Activated CD4-positive, alpha-beta T cell treated with anti-CD3 and anti-CD28 coated beads, Interleukin-10, Interleukin-2, amounts not matched to agents 100 ng/mL and 50 ng/mL, durations not matched to agents 16 hours and 8 hours (primary cell): ENCODE measurements at regions not wholly inside any gene's neighbourhood (a gene's known extent, or its start where the extent isn't known, plus 50 kb on each side); places are given as distances from the start of the nearest gene placed in this dataset.
"Not testable (repeated sequence)": the region's sequence is repeated elsewhere in the genome, so short reads cannot be mapped to it uniquely, and the experiment has no call there.

Experiments
- DNase-seq: peaks from one replicate; pipeline ENCODE4 v3.0.0-alpha.2; 2020

DNA sequence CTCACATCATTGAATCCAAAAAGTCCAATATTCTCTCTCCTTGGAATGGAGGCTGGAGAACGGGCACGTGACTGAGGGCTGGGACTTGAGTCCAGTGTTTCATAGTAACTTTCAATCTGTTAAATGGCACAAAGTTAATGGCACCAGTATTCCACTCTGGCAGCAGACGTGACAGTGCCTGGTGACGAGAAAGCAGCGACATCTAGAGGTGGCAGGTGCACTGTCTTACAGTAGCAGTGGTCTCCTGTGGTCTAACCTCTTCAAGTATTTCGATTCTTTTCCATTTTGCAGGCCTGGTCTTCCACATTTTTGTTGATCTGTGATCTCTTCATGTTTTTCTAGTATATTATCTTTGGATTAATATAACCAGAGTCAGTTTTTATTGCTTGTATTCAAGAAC lies 107.1 kb downstream of the OXSM start:
- DNase-seq: no peak

- DNase-seq: no peak
These were observed 109.6 kb downstream of the OXSM start for GRCh38 chr3:25899352-25900101.

DNA sequence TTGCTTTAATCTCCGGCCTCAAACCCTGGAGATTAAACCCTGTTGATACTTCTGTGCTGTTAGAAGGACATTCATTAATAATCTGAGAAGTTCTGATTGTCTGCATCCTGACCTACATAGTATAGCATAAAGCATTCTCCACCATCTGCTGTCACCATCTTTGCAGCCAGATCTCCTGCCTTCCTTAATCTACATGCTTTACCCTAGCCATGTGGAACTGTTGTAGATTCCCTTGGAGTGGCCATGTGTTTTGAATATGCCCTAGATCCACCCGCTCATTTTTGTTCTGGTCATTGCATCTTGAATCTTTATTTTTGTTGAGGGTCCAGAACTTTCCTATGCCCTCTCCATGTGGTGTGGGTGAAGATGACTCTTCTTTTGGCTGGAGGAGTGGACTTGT lies 110.3 kb downstream of the OXSM start:
- DNase-seq: no peak

DNA sequence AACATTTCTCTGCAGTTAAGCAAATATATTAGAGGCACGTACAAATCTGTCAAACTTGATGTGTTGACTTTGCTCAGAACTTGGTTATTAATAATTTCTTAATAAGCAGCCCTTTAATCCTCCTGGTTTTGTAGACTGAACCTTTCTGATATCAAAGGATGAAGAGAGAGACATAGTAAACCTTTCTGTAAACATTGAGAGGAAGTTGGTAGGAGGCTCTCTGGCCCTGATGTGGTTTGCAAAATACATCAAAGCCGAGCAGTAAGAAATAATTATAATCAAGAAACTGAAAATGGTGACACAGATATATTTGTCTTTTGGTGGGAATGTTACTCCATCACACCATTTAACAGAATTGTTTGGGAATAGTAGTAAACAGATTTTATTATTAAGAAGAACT lies 111.9 kb downstream of the OXSM start:
- no peak for DNase-seq

DNA sequence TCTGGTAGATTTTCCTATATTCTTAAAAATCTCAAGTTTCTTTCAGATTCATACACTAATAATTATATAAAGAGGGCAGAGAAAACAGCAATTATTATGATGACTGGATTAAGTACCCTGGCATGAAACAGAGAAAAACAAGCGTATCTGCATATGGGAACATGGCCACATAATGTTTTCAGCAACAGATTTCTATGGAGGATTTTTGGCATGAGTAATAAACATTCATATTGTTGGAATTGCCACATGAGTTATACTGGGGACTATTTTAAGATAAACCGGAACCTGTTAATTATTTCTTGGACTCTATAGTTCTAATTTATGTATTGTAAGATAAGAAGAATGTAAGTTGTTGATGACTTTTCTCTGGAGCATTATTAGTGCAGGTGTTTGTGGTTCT lies 112.7 kb downstream of the OXSM start:
- DNase-seq: no peak

- no peak for DNase-seq
These were observed 113.7 kb downstream of the OXSM start for GRCh38 chr3:25903371-25904129.

GRCh38 chr3:25904206-25904605 lies 114.3 kb downstream of the OXSM start:
- DNase-seq: no peak

GRCh38 chr3:25906132-25906906 lies 116.4 kb downstream of the OXSM start:
- no peak for DNase-seq

DNA sequence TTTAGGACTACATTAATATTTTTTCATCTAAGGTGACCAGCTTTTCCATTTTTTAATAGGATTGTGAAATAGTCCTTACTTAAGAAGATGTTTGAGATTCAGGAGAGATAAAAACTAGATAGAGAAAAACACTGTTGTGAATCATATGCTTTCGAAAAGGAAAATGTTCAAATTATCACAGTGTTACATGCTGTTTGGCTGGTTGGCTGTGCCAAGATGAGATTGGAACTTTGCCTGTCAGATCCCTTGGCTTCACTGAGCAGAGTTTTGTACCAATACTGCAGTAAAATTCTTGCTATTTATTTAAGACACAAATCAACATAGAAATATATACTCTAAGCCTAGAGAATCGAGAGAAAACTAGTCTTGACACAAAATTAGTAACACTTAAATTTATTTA lies 117.2 kb downstream of the OXSM start:
- no peak for DNase-seq

DNA sequence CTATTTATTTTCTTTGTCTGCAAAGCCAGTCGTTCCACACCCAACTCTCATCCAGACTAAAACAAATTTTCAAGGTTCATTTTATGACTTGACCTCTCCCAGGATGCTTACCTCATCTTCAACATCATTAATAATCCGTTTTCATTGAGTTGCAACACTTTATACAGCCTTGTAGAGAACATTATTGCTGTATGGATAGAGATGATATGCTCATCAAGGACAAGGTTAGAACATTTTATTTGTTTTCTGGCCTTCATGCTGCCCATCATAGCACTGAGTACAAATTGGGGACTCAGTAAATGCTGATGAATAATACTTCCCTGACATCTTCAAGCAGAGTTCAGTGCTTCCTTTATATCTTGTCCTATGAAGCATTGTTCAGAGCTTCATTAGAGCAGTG lies 120.2 kb downstream of the OXSM start:
- DNase-seq: no peak

- peak; percentile 18 for DNase-seq
These were observed 121.1 kb downstream of the OXSM start for GRCh38 chr3:25910997-25911396.

DNA sequence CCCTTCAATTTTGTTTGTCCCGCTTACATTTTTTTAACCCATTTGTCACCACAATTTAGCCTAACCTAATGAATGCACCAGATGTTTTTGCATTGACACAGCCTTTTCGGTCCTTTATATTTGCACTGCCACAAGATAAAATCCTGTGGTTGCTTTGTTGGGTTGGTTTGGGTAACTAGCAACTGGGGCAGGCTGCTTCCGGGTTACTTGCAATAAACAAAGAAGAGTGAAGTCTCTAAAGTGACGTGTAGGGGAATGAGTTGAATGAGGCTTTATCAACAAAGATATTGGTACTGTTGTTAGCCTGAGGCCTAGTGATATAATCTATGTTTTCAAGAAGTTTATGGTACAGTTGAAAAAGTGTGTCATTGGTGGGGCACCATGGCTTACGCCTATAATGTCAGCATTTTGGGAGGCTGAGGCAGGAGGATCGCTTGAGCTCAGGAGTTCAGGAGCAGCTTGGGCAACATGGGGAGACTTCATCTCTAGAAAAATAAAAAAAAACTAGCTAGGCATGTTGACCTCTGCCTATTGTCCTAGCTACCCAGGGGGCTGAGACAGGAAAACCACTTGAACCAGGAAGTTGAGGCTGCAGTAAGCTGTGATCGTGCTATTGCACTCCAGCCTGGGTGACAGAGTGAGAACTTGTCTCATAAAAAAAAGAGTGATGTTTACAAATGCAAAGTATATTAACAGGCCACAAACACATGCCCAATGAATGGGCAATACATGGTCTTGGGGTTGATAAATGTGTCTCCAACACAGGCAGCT lies 121.8 kb downstream of the OXSM start:
- no peak for DNase-seq

- no peak for DNase-seq
These were observed 123.3 kb downstream of the OXSM start for GRCh38 chr3:25913179-25913578.

GRCh38 chr3:25915673-25916072 lies 125.8 kb downstream of the OXSM start:
- DNase-seq: no peak

DNA sequence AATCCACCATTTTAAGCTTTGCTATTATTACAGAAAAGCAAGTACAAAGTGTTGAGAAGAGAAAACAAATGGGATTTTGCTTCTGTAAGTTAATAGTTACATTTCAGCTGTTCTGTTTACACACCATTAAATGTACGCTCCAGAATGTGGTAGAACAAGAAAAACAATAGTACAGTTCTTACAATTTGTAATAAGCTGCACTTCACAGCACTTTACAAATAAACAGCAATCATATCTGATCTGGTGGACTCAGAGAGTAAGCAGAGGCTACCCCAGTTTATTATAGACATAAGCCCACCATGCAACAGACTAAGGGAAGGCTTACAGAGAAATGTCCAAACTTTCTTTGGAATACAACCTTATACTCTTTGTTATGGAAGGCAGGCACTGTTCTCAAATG lies 126.4 kb downstream of the OXSM start:
- no peak for DNase-seq

DNA sequence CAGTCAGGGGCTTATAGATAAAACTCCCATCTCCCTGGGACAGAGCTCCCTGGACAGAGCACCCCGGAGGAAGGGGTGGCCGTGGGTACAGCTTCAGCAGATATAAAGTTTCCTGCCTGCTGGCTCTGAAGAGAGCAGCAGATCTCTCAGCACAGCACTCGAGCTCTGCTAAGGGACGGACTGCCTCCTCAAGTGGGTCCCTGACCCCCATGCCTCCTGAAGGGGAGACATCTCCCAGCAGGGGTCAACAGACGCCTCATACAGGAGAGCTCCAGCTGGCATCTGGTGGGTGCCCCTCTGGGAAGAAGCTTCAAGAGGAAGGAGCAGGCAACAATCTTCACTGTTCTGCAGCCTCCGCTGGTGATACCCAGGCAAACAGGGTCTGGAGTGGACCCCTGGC lies 142.1 kb downstream of the OXSM start:
- DNase-seq: not testable (repeated sequence)

DNA sequence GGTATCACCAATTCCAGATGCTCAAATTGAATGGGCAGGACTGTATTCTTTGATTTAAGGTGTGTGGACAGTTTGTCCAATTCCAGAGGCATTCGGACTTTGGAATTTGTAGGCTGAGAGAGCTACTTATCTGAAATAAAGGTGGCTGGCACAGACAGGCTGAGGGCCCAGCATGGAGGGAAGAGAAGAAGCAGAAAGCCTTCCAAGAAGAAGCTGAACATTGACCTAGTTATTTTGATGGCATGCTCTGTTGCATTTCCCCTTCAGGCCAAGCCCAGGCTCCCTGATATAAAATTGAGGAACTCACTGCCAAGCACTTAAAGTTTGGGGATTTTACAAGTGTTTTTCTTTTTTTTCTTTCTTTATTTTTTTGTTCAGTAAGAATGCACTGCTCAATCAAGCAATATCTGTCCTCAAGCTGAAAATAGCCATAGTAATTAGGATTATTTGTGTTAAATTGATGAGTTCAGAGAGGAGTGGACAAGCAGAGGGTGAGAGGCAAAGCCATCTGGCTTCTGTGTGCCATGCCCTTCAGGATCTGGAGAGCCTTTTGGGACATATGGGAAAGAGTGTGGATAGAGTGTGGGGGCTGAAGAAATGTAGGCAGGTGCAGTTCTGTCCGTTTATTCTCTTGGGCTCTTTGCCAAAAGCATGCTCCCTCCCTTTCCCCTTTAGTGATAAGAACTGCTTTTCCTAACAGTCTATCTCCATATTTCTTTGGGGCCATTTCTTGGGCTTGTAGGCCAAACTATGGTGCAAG lies 148.9 kb downstream of the OXSM start:
- DNase-seq: no peak

DNA sequence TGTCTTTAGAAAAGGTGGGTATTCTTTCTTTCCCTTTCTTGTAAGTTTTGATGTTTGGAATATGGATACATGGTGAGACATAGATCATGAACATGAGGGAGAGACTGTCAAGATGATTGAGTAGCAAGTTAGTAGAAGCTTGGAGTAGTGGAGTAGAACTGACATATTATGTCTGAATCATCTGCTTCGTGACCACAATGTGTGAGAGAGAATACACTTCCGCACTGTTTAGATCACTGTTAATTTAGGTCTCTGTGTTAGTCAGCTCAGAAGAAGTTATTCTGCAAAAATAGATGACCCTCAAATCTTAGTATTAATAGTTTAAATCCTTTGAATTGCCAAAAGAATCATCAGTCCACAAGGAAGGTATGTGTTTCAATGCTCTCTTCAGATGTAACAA lies 151.0 kb downstream of the OXSM start:
- DNase-seq: no peak

GRCh38 chr3:25944329-25944728 lies 154.4 kb downstream of the OXSM start:
- DNase-seq: no peak

- DNase-seq: no peak
These were observed 155.5 kb downstream of the OXSM start for GRCh38 chr3:25945366-25945765.

DNA sequence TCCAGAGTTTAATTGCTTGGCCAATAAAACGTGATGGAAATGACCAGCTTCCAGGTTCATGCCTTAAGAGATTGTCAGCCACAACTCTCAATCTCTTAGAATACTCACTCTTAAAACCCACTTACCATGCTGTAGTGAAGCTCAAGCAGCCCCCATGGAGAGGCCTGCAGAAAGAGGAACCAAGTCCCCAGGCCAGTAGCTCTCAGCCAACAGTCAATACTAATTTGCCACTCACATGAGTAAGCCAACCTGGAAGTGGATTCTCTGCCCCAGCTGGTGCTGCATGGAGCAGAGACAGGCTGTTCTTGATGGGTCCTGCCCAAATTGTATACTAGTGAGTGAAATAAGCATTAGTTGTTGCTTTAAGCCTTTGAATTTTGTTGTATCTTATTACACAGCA lies 155.9 kb downstream of the OXSM start:
- DNase-seq: no peak

DNA sequence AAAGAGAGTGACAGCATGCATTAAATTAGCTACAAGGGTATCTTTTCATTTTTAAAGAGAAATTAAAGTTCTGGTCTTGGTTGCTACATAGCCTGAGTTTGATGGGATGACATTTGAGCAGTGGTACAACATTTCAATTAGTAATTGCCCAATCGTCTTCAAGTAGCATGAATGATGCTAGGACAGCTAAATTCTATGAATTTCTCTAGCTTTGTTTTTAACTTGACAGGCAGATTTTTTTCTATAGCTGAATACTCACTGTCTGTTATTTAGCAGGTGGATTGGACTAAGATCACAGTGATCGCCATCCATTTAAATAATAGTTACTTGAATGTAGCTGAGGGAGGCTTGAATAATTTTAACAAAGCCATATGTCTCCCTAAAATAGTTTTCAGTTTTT lies 162.2 kb downstream of the OXSM start:
- DNase-seq: no peak
